Heart left ventricle (tissue), 16 donors: ENCODE measurements at regions not wholly inside any gene's neighbourhood (a gene's known extent, or its start where the extent isn't known, plus 50 kb on each side); places are given as distances from the start of the nearest gene placed in this dataset.

Experiments
- ATAC-seq, 4 donors: fragments of 200-7000 bp; cut with Tn5 transposase; one replicate each; pipeline ENCODE4 v1.9.1; 2020 to 2022; ENCODE audit warnings: moderate library complexity in 4 of 4, mild to moderate bottlenecking in 3 of 4, moderate number of reproducible peaks in 1 of 4
- DNase-seq, 5 donors: peaks; one replicate each; pipeline ENCODE4 v3.0.0-alpha.2; 2020
- H3K27ac ChIP-seq, 12 donors: fragments of 200-600 bp; sonication (generic) in 4 of 12; one replicate each; pipeline versions ENCODE4 v1.5.0 to v1.8.0; 2016 to 2022; ENCODE audit warnings: mild to moderate bottlenecking in 2 of 12
- H3K27me3 ChIP-seq, 9 donors: fragments of 200-600 bp; sonication (generic) in 2 of 9; one replicate each; pipeline versions ENCODE4 v1.5.1 to v1.8.0; 2016 to 2022; ENCODE audit warnings: mild to moderate bottlenecking in 3 of 9
- H3K36me3 ChIP-seq, 9 donors: fragments of 200-600 bp; sonication (generic) in 2 of 9; one replicate each; pipeline versions ENCODE4 v1.5.0 to v1.8.0; 2018 to 2022; ENCODE audit warnings: mild to moderate bottlenecking in 2 of 9
- H3K4me1 ChIP-seq, 12 donors: fragments of 200-600 bp; sonication (generic) in 4 of 12; one replicate each; pipeline versions ENCODE4 v1.5.0 to v1.8.0; 2016 to 2022; ENCODE audit warnings: mild to moderate bottlenecking in 3 of 12
- H3K4me3 ChIP-seq, 12 donors: fragments of 200-600 bp; sonication (generic) in 4 of 12; one replicate each; pipeline versions ENCODE4 v1.5.0 to v1.8.0; 2017 to 2022; ENCODE audit warnings: mild to moderate bottlenecking in 9 of 12, moderate library complexity in 4 of 12
- H3K9me3 ChIP-seq, 12 donors: fragments of 200-600 bp; sonication (generic) in 4 of 12; one replicate each; pipeline versions ENCODE4 v1.5.0 to v1.8.0; 2016 to 2022; ENCODE audit warnings: mild to moderate bottlenecking in 1 of 12
- POLR2A ChIP-seq, 2 donors: fragments of 450-650 bp; IDR thresholded peaks; one replicate each; pipeline ENCODE4 v1.6.1; 2017; ENCODE audit warnings: antibody characterized with exemption in 2 of 2, mild to moderate bottlenecking in 2 of 2, moderate library complexity in 2 of 2
- WGBS, 4 donors: extraction: QIAGEN DNeasy Blood & Tissue Kit in 2 of 4; methylation state at CpG; one replicate each; pipeline versions ENCODE4 v1.1.5 to v1.1.7; 2013 to 2018; 5-methylcytosine and 5-hydroxymethylcytosine counted together
- intact Hi-C, 10 donors: fragments of 100-400 bp; cut with DNase I; formaldehyde crosslinking; loops; one replicate each; pipeline versions ENCODE4 v1.11.1 to v1.14.2; 2022
- TF ChIP-seq, protein P1 (sequence below), 12 donors: fragments of 200-600 bp; sonication (generic) in 4 of 12; IDR thresholded peaks; one replicate each; pipeline versions ENCODE4 v1.5.0 to v1.8.0; 2018 to 2022; ENCODE audit warnings: antibody characterized with exemption in 12 of 12, mild to moderate bottlenecking in 5 of 12
- donor health status: ischemic (EF 13 %, LVEDD 7.1; RV severe dilation, severe dysfunction).
- donor health status: healthy with polysubstance abuse.
- donor health status: DM: no; HTN: yes; CAD: no.
- donor health status: DM: no; HTN: no; CAD: no.
- donor health status: ischemic (EF 25% LVEDD 6.9; RV normal size, moderate dysfunction).
- donor health status: ischemic (EF 25% LVEDD 5.7; RV mildly dilated, moderate dysfunction).
- donor health status: healthy.
- donor health status: DM: yes; HTN: yes; CAD: no.
- donor health status: ischemic (EF 35%, LVEDD 5.7; RV mildly dilated, moderate dysfunction).
- donor health status: nonischemic (EF 11% LVEDD 7.7; RV severe dilation, severe dysfunction).
- donor health status: DM: yes; HTN: yes; CAD: no.
- donor health status: PGD.
- donor health status: ischemic (EF 29% LVEDD 5.4; RV normal size, mild dysfunction).
- donor health status: nonischemic (EF 23%, LVEDD 6.1; RV moderate dilation, normal function).

DNA sequence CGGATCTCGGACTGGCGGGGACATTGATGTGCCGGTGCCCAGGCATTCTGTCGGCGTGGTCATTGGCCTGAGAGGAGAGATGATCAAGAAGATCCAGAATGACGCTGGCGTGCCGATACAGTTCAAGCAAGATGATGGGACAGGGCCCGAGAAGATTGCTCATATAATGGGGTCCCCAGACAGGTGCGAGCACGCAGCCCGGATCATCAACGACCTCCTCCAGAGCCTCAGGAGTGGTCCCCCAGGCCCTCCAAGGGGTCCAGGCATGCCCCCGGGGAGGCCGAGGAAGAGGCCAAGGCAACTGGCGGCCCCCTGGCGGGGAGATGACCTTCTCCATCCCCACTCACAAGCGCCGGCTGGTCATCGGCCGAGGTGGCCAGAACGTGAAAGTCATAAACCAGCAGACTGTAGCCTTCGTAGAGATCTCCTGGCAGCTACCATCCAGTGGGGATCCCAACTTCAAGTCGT is 106.5 kb upstream of the MTAP start:
- Histone ChIP-seq H3K4me1 (no peaks in the 10 kb centered on the region), H3K27ac (no peak overlapping the region), H3K27me3 (peaks cover 0 to 3% (median 0%) of the 10 kb centered on the region in 9 donors), H3K4me3 (no peak overlapping the region), H3K9me3 (peaks cover 0 to 7% (median 0%) of the 10 kb centered on the region in 12 donors), H3K36me3 (no peaks in the 10 kb centered on the region)
- intact Hi-C loops = no loop called here
- ATAC-seq (no peak), DNase-seq (peak in 2 of 5 donors; percentile 24 to 64)
- no peak for TF ChIP-seq POLR2A (IDR thresholded peaks at IDR 0.05)
- TF ChIP-seq, protein P1, sequence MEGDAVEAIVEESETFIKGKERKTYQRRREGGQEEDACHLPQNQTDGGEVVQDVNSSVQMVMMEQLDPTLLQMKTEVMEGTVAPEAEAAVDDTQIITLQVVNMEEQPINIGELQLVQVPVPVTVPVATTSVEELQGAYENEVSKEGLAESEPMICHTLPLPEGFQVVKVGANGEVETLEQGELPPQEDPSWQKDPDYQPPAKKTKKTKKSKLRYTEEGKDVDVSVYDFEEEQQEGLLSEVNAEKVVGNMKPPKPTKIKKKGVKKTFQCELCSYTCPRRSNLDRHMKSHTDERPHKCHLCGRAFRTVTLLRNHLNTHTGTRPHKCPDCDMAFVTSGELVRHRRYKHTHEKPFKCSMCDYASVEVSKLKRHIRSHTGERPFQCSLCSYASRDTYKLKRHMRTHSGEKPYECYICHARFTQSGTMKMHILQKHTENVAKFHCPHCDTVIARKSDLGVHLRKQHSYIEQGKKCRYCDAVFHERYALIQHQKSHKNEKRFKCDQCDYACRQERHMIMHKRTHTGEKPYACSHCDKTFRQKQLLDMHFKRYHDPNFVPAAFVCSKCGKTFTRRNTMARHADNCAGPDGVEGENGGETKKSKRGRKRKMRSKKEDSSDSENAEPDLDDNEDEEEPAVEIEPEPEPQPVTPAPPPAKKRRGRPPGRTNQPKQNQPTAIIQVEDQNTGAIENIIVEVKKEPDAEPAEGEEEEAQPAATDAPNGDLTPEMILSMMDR (IDR thresholded peaks at IDR 0.05) = no peak
- 91 to 96% (median 93%) methylated on average over 22 to 25 of the region's 25 CpGs for WGBS, 4 donors

DNA sequence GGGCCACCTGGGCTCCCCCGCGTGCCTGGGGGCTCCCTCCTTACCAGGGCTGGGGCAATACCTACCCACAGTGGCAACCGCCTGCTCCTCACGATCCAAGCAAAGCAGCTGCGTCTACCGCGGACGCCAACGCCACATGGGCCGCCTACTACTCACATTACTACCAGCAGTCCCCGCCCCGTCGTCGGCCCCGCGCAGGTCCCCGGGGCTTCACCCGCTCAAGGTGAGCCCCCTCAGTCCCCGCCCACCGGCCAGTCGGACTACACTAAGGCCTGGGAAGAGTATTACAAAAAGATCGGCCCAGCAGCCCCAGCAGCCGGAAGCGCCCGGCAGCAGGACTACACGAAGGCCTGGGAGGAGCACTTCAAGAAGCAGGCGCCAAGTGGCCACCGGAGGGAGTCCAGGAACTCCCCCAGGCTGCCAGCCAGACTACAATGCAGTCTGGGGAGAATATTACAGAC is 106.0 kb upstream of the MTAP start:
- TF ChIP-seq, protein P1 (IDR thresholded peaks at IDR 0.05) = no peak
- TF ChIP-seq POLR2A (IDR thresholded peaks at IDR 0.05) = no peak
- DNase-seq = peak in 2 of 5 donors; percentile 15 to 46
- Histone ChIP-seq H3K9me3 (peaks cover 0 to 7% (median 0%) of the 10 kb centered on the region in 12 donors), H3K4me3 (no peak overlapping the region), H3K4me1 (no peaks in the 10 kb centered on the region), H3K27me3 (peaks cover 0 to 3% (median 0%) of the 10 kb centered on the region in 9 donors), H3K27ac (no peak overlapping the region), H3K36me3 (no peaks in the 10 kb centered on the region)
- intact Hi-C loops = no loop called here
- ATAC-seq = no peak
- 40 to 46% (median 44%) methylated on average over 15 to 28 of the region's 28 CpGs for WGBS, 4 donors

DNA sequence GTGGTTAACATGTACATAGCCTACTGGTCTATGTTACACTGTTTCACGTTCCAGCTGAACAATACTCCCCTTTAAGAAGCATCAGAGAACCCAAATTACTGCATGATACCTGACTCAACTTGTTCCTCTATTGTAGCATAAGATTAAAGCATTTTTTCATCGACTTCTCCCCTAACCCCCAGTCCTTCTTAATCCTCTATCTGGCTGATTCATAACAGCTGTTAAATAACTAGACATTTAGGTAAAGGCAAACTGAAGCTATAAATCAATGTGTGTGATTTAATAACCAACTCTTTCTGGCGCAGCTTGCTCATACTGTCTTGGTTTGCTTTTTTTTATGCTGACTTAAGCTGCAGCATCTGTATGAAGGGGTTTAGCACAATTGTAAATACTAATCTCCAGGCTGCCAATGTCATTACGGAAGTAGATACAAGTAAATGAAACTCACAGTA is 94.2 kb upstream of the MTAP start:
- no peak for ATAC-seq
- Histone ChIP-seq H3K4me3 (no peak overlapping the region), H3K9me3 (no peaks in the 10 kb centered on the region), H3K36me3 (no peaks in the 10 kb centered on the region), H3K27ac (no peak overlapping the region), H3K27me3 (peaks cover 0 to 8% (median 0%) of the 10 kb centered on the region in 9 donors), H3K4me1 (no peaks in the 10 kb centered on the region)
- intact Hi-C loops = no loop called here
- no peak for DNase-seq
- 60 to 68% (median 63%) methylated on average over 4 of the region's 4 CpGs for WGBS, 4 donors
- TF ChIP-seq, protein P1 (IDR thresholded peaks at IDR 0.05) = no peak
- no peak for TF ChIP-seq POLR2A (IDR thresholded peaks at IDR 0.05)

DNA sequence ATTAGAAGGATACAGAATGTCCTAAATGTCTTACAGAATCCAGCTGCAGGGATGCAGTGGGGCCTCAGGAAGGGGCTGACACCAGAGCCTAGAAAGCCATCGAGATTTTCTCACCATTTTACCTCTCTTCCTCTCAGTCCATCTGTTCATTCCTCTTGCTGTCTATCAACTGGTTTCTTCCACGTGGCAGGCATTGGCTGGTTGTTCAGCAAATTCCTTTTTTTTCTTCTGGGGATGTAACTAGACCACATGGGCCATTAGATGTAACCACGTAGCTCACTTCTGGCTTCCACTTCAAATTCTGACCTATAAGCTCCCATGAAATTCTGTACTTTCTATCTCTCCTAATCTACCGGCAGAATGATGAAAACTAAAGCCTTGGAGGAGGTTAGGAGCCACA is 93.6 kb upstream of the MTAP start:
- 51 to 58% (median 53%) methylated on average over 4 of the region's 4 CpGs for WGBS, 4 donors
- ATAC-seq (no peak), DNase-seq (no peak)
- Histone ChIP-seq H3K9me3 (no peaks in the 10 kb centered on the region), H3K4me3 (no peak overlapping the region), H3K4me1 (no peaks in the 10 kb centered on the region), H3K36me3 (no peaks in the 10 kb centered on the region), H3K27ac (no peak overlapping the region), H3K27me3 (peaks cover 0 to 8% (median 0%) of the 10 kb centered on the region in 9 donors)
- TF ChIP-seq, protein P1 (IDR thresholded peaks at IDR 0.05) = no peak
- no peak for TF ChIP-seq POLR2A (IDR thresholded peaks at IDR 0.05)
- intact Hi-C loops = no loop called here
